ENCODE measurements at regions not wholly inside any gene's neighbourhood (a gene's known extent, or its start where the extent isn't known, plus 50 kb on each side); places are given as distances from the start of the nearest gene placed in this dataset.
"Not testable (repeated sequence)": the region's sequence is repeated elsewhere in the genome, so short reads cannot be mapped to it uniquely, and the experiment has no call there.

GRCh38 chr3:39718674-39719595, 90.5 kb upstream of the MYRIP start:
- no peak overlapping the region for H3K27ac ChIP-seq
- H3K36me3 ChIP-seq: no peaks in the 10 kb centered on the region
- TF ChIP-seq Cebpa-rat (IDR thresholded peaks at IDR 0.05): no peak
- H3K9ac ChIP-seq: no peak overlapping the region
- H3K9me3 ChIP-seq (replicated peaks in 1 of 11): no peaks in the 10 kb centered on the region
- no peak overlapping the region for H3K4me3 ChIP-seq
- H3K4me2 ChIP-seq: no peak overlapping the region
- H3K4me1 ChIP-seq: peaks cover 0 to 10% (median 0%) of the 10 kb centered on the region in 10 experiments; a peak in 2 of 20 replicates
- H3K27me3 ChIP-seq: no peaks in the 10 kb centered on the region
- no peaks in the 10 kb centered on the region for H4K20me1 ChIP-seq

DNA sequence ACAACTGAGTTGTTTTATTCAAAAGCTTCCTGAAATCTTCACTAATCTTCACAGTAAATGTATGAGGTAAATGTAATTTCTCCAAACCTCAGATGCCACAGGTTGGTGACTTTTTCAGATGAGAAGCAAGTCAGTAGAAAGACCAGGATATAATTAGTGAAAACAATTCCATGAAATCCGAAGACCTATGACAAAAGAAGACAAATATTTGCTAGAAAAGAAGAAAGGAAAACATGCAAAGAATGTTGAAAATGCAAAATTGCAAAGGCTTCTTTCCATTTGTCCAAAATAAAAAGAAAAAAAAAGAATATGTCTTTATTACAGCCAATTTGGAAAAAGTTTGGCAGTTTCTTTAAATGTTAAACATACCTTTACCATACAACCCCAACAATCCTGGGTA, 88.3 kb upstream of the MYRIP start:
- H3K36me3 ChIP-seq: no peaks in the 10 kb centered on the region
- H3K27ac ChIP-seq: no peak overlapping the region
- no peaks in the 10 kb centered on the region for H4K20me1 ChIP-seq
- no peak overlapping the region for H3K9ac ChIP-seq
- H3K27me3 ChIP-seq: no peaks in the 10 kb centered on the region
- no peak overlapping the region for H3K4me2 ChIP-seq
- H3K9me3 ChIP-seq (replicated peaks in 1 of 11): no peaks in the 10 kb centered on the region
- TF ChIP-seq Cebpa-rat (IDR thresholded peaks at IDR 0.05): no peak
- peaks cover 0 to 10% (median 0%) of the 10 kb centered on the region in 10 experiments; a peak in 2 of 20 replicates for H3K4me1 ChIP-seq
- H3K4me3 ChIP-seq: no peak overlapping the region

GRCh38 chr3:39724233-39724846, 85.1 kb upstream of the MYRIP start:
- H3K36me3 ChIP-seq: no peaks in the 10 kb centered on the region
- no peak overlapping the region for H3K4me2 ChIP-seq
- H3K9ac ChIP-seq: no peak overlapping the region
- no peaks in the 10 kb centered on the region; a peak in 1 of 20 replicates for H3K4me1 ChIP-seq
- H3K9me3 ChIP-seq (replicated peaks in 1 of 11): no peaks in the 10 kb centered on the region
- no peak overlapping the region for H3K27ac ChIP-seq
- no peak for TF ChIP-seq Cebpa-rat (IDR thresholded peaks at IDR 0.05)
- no peaks in the 10 kb centered on the region for H3K27me3 ChIP-seq
- H3K4me3 ChIP-seq: no peak overlapping the region
- H4K20me1 ChIP-seq: no peaks in the 10 kb centered on the region

DNA sequence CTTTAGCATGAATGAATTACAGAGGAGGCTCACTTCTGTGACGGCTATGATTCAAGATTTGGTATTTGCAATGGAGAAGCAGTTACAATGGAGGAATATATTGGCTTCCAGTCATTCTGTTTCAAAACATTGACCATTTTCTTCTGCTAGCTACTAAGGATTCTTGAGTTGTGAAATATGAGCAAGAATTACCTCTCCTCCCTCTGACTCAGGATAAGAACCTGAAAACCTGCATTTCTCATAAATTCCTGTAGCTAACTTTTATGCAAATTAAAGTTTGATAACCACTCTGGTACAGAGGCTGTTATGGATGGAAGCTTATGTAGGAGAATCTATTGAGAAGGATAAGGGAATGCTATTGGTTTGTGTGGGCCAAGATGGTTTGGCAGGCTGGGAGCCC, 84.1 kb upstream of the MYRIP start:
- Histone ChIP-seq H3K9ac (no peak overlapping the region), H3K27me3 (no peaks in the 10 kb centered on the region), H3K4me1 (no peaks in the 10 kb centered on the region), H3K36me3 (no peaks in the 10 kb centered on the region), H3K9me3 (replicated peaks in 1 of 11) (no peaks in the 10 kb centered on the region), H4K20me1 (no peaks in the 10 kb centered on the region), H3K4me3 (no peak overlapping the region), H3K27ac (no peak overlapping the region), H3K4me2 (no peak overlapping the region)
- no peak for TF ChIP-seq Cebpa-rat (IDR thresholded peaks at IDR 0.05)

DNA sequence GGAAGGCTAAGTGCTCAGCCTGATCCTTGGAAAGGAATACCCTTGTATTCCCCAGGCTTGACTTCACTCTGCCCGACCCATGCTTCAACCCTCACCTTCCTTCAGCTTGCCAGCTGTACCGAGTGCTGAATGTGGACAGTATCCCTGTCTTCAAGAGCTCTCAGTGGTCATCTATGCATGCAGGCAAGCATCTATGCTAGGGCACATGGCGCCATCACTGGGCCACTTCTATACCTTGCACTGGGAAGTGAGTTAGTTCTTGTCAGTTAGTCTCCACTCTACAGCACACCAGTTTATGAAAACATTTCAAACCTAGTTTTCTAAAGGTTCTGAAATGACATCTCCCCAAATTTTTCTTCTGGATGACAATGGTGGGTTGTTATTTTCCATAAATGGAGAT, 82.0 kb upstream of the MYRIP start:
- H3K36me3 ChIP-seq: no peaks in the 10 kb centered on the region
- no peaks in the 10 kb centered on the region for H4K20me1 ChIP-seq

DNA sequence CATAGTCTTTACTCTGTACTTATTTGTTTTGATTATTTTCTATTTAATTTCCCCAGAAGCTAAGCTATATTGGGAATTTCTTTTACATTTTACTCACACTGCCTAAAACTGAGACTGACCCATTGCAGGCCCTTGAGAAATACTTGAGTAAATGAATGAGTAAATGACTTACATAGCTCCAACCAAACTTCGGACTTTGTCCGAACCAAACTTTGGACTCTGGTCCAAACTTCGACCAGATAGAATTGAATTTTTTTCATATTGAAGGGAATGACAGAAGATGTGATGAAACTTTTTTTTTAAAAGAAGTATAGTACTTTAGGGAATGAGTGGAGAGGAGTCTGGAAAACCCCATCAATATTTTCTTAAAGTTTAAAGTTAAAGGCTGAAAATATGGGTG, 75.6 kb upstream of the MYRIP start:
- Histone ChIP-seq H3K36me3 (no peaks in the 10 kb centered on the region), H3K27ac (no peak overlapping the region), H4K20me1 (no peaks in the 10 kb centered on the region), H3K9ac (no peak overlapping the region), H3K9me3 (replicated peaks in 1 of 11) (0 out of 22 replicates have a peak, but pooled peaks cover 0 to under 1% (median 0%) of the 10 kb centered on the region in 11 experiments), H3K4me2 (no peak overlapping the region), H3K4me3 (no peak overlapping the region), H3K4me1 (no peaks in the 10 kb centered on the region), H3K27me3 (no peaks in the 10 kb centered on the region)
- no peak for TF ChIP-seq Cebpa-rat (IDR thresholded peaks at IDR 0.05)

More for the DNA sequence above, 82.0 kb upstream of the MYRIP start:
- H3K4me2 ChIP-seq: no peak overlapping the region
- no peak overlapping the region for H3K4me3 ChIP-seq
- H3K4me1 ChIP-seq: no peaks in the 10 kb centered on the region
- TF ChIP-seq Cebpa-rat (IDR thresholded peaks at IDR 0.05): no peak
- no peak overlapping the region for H3K9ac ChIP-seq
- H3K27ac ChIP-seq: no peak overlapping the region
- no peaks in the 10 kb centered on the region for H3K27me3 ChIP-seq
- no peaks in the 10 kb centered on the region for H3K9me3 ChIP-seq (replicated peaks in 1 of 11)

GRCh38 chr3:39739658-39740057, 69.8 kb upstream of the MYRIP start:
- H3K4me3 ChIP-seq, H3K36me3 ChIP-seq, H4K20me1 ChIP-seq, H3K27ac ChIP-seq, H3K4me2 ChIP-seq, H3K4me1 ChIP-seq, H3K27me3 ChIP-seq, H3K9ac ChIP-seq: not testable (repeated sequence)
- H3K9me3 ChIP-seq (replicated peaks in 1 of 11): peaks cover 0 to 26% (median 11%) of the 10 kb centered on the region in 11 experiments; a peak in 11 of 22 replicates

DNA sequence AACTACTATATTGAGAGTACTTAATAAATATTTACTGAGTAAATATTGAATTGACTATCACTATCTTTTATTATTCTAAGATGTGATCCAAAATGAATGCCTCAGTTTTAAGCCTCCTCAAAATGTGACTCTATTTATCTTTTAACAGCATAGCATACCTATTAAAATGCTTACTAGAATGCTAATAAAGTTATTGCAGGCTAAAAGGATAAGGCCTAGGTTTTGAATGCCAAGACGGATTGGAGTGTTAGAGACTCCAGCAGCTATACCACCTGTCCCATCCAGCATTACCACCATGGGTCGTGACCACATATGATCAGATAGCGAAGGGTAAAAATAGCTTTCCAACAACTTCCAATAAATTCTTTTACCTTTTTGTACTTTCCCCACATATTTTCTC, 64.7 kb upstream of the MYRIP start:
- H4K20me1 ChIP-seq: no peaks in the 10 kb centered on the region
- H3K4me1 ChIP-seq: peaks cover under 1 to 24% (median 14%) of the 10 kb centered on the region in 10 experiments; a peak in 17 of 20 replicates
- H3K27me3 ChIP-seq: no peaks in the 10 kb centered on the region
- no peak overlapping the region for H3K9ac ChIP-seq
- no peaks in the 10 kb centered on the region for H3K36me3 ChIP-seq
- no peak overlapping the region for H3K4me2 ChIP-seq
- no peak for TF ChIP-seq Cebpa-rat (IDR thresholded peaks at IDR 0.05)
- H3K4me3 ChIP-seq: no peak overlapping the region
- H3K27ac ChIP-seq: no peak overlapping the region
- peaks cover 0 to 35% (median 11%) of the 10 kb centered on the region in 11 experiments; a peak in 12 of 22 replicates for H3K9me3 ChIP-seq (replicated peaks in 1 of 11)

DNA sequence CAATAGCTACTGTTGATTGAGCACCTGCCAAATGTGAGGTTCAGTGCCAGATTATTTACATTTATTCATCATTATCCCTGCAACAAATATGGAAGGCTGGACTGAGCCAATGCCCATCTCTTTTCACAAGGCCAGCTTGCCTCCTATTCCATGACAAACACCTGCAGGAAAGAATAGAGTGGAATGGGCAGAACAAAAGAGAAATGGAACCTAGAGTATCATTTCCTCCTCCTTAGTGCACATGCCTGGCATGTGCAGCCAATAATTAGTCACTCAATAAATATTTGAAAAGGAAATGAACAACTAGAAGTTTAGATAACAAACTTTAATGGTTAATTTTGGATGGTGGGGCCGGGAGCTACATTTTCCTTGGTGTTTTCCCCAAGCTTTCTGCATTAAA, 61.4 kb upstream of the MYRIP start:
- H3K4me3 ChIP-seq: no peak overlapping the region
- H3K36me3 ChIP-seq: no peaks in the 10 kb centered on the region
- H3K4me2 ChIP-seq: peak overlapping the region in 4 of 11 experiments; percentile 6 to 88 (median 81); a peak in 7 of 22 replicates
- peaks cover 33 to 57% (median 45%) of the 10 kb centered on the region in 10 experiments for H3K4me1 ChIP-seq
- H3K27ac ChIP-seq: no peak overlapping the region
- H3K9ac ChIP-seq: no peak overlapping the region
- H3K27me3 ChIP-seq: no peaks in the 10 kb centered on the region
- peaks cover 0 to 18% (median 0%) of the 10 kb centered on the region in 11 experiments; a peak in 3 of 22 replicates for H3K9me3 ChIP-seq (replicated peaks in 1 of 11)
- H4K20me1 ChIP-seq: no peaks in the 10 kb centered on the region
- no peak for TF ChIP-seq Cebpa-rat (IDR thresholded peaks at IDR 0.05)
